Fibroblast of pulmonary artery (primary cell): ENCODE measurements at regions not wholly inside any gene's neighbourhood (a gene's known extent, or its start where the extent isn't known, plus 50 kb on each side); places are given as distances from the start of the nearest gene placed in this dataset.

Source experiments
- DNase-seq: peaks from one replicate; pipeline ENCODE4 v3.0.0-alpha.2; 2010; ENCODE audit warnings: low read depth
- H3K4me3 ChIP-seq: replicated peaks from 2 replicates; pipeline ENCODE4 v1.5.1; 2011; ENCODE audit warnings: low read depth, mild to moderate bottlenecking, control low read depth, low read length, moderate library complexity
- TF ChIP-seq, protein P1 (sequence below): IDR thresholded peaks from 2 replicates; pipeline ENCODE4 v1.5.1; 2011; ENCODE audit warnings: mild to moderate bottlenecking, control low read depth, low read length, inconsistent platforms; ENCODE audit errors: missing control alignments

DNA sequence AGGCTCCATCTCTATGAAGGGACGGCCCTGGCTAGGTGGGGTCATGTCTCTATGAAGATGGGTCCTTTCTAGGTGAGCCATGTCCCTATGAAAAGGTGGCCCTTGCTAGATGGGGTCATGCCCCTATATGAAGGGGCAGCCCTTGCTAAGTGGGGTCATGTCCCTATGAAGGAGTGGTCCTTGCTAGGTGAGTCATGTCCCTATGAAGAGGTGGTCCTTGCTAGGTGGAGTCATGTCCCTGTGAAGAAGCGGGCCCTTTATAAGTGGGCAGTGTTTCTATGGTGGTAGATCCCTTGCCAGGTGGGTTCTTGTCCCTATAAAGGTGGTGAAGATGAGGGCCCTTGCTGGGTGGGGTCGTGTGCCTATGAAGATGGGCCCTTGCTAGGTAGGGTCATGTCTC lies 283.0 kb upstream of the IRX2 start:
- TF ChIP-seq, protein P1, sequence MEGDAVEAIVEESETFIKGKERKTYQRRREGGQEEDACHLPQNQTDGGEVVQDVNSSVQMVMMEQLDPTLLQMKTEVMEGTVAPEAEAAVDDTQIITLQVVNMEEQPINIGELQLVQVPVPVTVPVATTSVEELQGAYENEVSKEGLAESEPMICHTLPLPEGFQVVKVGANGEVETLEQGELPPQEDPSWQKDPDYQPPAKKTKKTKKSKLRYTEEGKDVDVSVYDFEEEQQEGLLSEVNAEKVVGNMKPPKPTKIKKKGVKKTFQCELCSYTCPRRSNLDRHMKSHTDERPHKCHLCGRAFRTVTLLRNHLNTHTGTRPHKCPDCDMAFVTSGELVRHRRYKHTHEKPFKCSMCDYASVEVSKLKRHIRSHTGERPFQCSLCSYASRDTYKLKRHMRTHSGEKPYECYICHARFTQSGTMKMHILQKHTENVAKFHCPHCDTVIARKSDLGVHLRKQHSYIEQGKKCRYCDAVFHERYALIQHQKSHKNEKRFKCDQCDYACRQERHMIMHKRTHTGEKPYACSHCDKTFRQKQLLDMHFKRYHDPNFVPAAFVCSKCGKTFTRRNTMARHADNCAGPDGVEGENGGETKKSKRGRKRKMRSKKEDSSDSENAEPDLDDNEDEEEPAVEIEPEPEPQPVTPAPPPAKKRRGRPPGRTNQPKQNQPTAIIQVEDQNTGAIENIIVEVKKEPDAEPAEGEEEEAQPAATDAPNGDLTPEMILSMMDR, result no peak
- no peak for DNase-seq
- no peak overlapping the region for H3K4me3 ChIP-seq

DNA sequence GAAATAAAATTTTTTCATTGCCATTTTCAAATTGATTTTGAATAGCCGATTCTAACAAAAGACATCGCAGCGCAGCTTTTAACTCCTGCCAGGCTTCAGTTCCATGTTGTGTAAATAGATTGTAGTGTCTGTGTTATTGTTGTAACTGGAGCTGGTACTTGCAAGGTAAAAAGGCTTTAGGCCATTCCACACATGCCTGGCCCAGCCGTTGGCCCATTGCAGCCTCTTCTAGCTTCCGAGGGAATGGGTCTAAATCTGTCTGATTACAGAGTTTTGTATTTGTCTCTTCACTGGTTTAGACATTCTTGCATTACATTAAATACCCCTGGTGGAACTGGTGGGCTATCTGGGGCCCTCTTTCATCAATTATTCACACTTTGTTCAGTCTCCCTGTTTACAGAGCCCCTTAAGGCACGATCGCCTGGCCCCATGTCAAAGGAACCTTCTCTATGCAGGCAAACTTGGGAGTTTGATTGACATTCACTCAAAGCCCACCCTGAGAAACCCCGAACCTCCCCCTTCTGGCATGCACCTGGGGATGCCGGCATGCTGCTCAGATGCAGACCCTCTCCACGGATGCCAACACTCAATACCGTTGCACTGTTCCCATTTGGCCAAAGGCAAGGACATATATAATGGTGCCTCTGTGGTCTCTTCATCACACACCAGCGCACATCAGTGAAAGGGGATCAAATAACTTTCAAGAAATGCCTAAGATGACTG lies 281.7 kb upstream of the IRX2 start:
- no peak overlapping the region for H3K4me3 ChIP-seq
- TF ChIP-seq, protein P1, result no peak
- no peak for DNase-seq

DNA sequence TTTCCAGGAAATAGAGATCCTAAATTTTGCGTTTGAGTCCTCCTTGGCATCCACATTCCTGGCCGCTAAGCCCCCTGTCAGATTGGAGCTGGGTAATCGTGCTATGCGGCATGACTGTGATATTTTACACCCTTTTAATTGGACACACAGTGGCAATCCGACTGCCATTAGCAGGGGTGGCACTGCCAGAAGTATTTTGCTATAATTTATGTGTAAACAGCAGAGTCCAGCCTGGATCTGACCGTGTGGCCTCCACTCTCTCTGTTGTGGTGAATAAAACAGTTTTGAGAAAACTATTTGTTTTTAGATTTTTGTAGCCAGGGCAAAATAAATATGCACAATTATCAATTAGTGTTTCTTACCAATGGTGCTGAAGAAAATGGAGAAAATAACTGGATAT lies 281.0 kb upstream of the IRX2 start:
- DNase-seq, result no peak
- no peak overlapping the region for H3K4me3 ChIP-seq
- TF ChIP-seq, protein P1, result no peak

DNA sequence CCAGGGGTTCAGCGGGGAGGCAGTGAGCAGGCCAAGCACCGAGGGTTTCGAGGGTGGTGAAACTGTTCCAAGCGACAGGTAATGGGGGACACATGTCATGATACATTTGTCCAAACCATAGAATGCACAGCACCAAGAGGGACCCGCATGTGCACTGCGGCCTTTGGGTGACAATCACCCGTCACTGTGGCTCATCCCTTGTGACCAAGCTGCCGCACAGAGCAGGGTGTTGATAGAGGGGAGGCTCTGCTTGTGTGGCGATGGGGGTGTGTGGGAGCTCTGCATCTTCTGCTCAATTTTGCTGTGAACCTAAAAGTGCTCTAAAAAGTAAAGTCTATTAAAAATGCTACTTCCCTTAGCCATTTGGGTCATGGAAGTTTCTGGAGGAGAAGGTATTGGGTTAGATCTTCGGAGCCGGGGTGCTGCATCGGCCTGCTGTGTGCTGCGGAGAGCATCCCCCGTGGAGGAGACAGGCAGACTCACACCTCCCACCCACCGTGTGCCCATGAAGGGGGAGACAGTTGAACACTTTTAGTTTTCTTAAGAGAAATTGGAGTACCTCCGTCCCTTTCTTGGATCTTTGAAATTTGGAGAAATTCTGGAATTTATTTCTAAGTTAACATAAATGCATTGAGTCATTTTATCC lies 280.4 kb upstream of the IRX2 start:
- DNase-seq, result no peak
- no peak overlapping the region for H3K4me3 ChIP-seq
- TF ChIP-seq, protein P1, result no peak

DNA sequence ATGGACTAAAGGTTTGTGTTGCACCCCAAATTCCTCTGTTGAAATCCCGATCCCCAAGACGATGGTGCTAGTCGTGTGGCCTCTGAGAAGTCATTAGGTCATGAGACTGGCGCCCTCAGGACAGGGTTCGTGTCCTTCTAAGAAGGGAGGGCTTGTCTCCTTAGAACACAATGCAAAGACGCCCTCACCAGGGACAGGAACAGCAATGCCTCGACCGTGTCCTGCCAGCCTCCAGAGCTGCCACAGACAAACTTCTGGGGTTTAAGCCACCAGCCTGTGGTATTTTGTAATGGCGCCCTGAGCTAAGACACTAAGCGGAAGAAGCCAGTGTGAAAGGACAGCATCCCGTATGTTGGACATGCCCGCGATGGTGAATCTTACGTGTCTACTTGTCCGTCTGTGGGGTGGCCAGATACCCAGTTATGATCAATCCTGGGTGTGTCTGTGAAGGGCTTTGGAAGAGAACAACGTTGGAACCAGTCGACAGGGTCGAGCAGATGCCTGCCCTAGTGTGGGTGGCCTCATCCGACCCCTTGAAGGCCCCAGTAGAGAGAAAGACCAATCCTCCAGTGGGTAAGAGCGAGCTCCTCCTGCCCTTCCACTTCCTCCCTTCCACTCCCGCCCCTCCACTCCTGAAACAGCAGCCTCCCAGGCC lies 279.2 kb upstream of the IRX2 start:
- no peak for DNase-seq
- no peak overlapping the region for H3K4me3 ChIP-seq
- TF ChIP-seq, protein P1, result no peak

DNA sequence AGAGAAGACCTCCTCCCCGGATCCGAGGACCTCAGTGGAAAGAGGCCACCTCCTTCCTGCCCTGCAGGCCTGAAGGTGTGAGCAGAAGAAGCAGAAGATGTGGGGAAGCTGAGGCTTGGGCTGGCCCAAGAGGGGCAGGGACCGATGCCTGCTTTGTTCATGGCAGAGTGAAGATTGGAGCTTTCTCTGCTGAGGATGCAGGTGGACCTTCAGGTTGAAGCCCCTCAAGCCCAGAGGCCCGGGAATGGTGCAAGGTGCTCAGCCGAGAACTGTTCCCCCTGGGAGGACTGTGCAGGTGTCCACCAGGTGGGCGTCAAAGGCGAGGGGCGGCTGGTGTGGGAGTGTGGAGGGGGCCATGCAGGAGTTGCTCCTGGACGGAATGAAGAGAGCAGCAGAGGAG lies 277.9 kb upstream of the IRX2 start:
- TF ChIP-seq, protein P1, result no peak
- no peak overlapping the region for H3K4me3 ChIP-seq
- no peak for DNase-seq
